Right cardiac atrium (tissue), 5 donors: ENCODE measurements at regions not wholly inside any gene's neighbourhood (a gene's known extent, or its start where the extent isn't known, plus 50 kb on each side); places are given as distances from the start of the nearest gene placed in this dataset.
"Not testable (repeated sequence)": the region's sequence is repeated elsewhere in the genome, so short reads cannot be mapped to it uniquely, and the experiment has no call there.

ENCODE experiments used
- ATAC-seq, 2 donors: fragments of 200-7000 bp; cut with Tn5 transposase; one replicate each; pipeline versions ENCODE4 v1.8.0 to v1.9.1; 2020; ENCODE audit warnings: moderate library complexity in 2 of 2, mild to moderate bottlenecking in 1 of 2
- DNase-seq, 3 donors: peaks; one replicate each; pipeline ENCODE4 v3.0.0-alpha.2; 2020
- H3K27ac ChIP-seq: one replicate; pipeline ENCODE4 v1.5.1; 2013; ENCODE audit warnings: mild to moderate bottlenecking, low read length, control low read depth, moderate library complexity
- H3K27me3 ChIP-seq: one replicate; pipeline ENCODE4 v1.6.1; 2013; ENCODE audit not compliant: control insufficient read depth, insufficient read depth
- H3K4me1 ChIP-seq: one replicate; pipeline ENCODE4 v1.6.1; 2013; ENCODE audit warnings: low read length; ENCODE audit not compliant: control insufficient read depth, insufficient read depth
- H3K4me3 ChIP-seq: one replicate; pipeline ENCODE4 v1.5.1; 2013; ENCODE audit warnings: low read length, control low read depth
- H3K9me3 ChIP-seq: one replicate; pipeline ENCODE4 v1.6.1; 2013; ENCODE audit warnings: low read length; ENCODE audit not compliant: control insufficient read depth
- WGBS: extraction: QIAGEN DNeasy Blood & Tissue Kit; methylation state at CpG from one replicate; pipeline ENCODE4 v1.1.7; 2013; 5-methylcytosine and 5-hydroxymethylcytosine counted together
- intact Hi-C, 4 donors: fragments of 100-400 bp; cut with DNase I; formaldehyde crosslinking; loops; one replicate each; pipeline versions ENCODE4 v1.11.0 to v1.14.0; 2022 to 2023
- donor health status: healthy with polysubstance abuse.
- donor health status: DM: no; HTN: yes; CAD: no.
- donor health status: DM: no; HTN: no; CAD: no.
- donor health status: DM: no; HTN: yes; CAD: no; lungs with severe emphysema.
- donor health status: DM: yes; HTN: yes; CAD: no.

- H3K4me3 ChIP-seq: no peak overlapping the region
- H3K27me3 ChIP-seq: no peaks in the 10 kb centered on the region
- intact Hi-C loops: no loop called here
- no peak overlapping the region for H3K27ac ChIP-seq
- DNase-seq: no peak
- 62% methylated on average over 1 of the region's 1 CpG for WGBS
- H3K9me3 ChIP-seq: no peaks in the 10 kb centered on the region
- no peaks in the 10 kb centered on the region for H3K4me1 ChIP-seq
- ATAC-seq: no peak
Measured at GRCh38 chr5:117414926-117415325, 840.3 kb upstream of the SEMA6A start.

GRCh38 chr5:117411701-117412100 lies 837.1 kb upstream of the SEMA6A start:
- H3K27me3 ChIP-seq: no peaks in the 10 kb centered on the region
- no peak overlapping the region for H3K27ac ChIP-seq
- no peak overlapping the region for H3K4me3 ChIP-seq
- DNase-seq (no peak), ATAC-seq (no peak)
- H3K4me1 ChIP-seq: no peaks in the 10 kb centered on the region
- no peaks in the 10 kb centered on the region for H3K9me3 ChIP-seq
- intact Hi-C loops: no loop called here

DNA sequence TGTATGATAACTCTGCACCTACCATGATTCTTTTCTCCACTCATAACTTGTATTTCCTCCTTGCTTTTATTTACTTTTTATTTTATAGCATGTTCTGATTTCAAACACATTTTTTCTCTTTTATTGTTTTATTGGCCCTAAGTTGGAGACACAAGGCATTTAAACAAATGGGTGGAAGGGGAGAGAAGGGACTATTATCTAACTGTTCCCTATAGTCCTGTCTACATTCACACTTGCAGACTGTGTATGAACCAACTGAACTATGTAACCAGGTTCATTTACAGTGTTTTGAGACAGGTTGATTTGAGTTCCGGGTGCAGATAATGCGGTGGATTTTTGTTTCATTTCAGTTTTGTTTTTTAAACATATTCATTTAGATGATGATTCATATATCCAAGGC lies 830.6 kb upstream of the SEMA6A start:
- H3K27ac ChIP-seq: no peak overlapping the region
- no peak overlapping the region for H3K4me3 ChIP-seq
- 94% methylated on average over 2 of the region's 2 CpGs for WGBS
- DNase-seq (no peak), ATAC-seq (no peak)
- intact Hi-C loops: no loop called here
- no peaks in the 10 kb centered on the region for H3K9me3 ChIP-seq
- H3K4me1 ChIP-seq: no peaks in the 10 kb centered on the region
- H3K27me3 ChIP-seq: no peaks in the 10 kb centered on the region

DNA sequence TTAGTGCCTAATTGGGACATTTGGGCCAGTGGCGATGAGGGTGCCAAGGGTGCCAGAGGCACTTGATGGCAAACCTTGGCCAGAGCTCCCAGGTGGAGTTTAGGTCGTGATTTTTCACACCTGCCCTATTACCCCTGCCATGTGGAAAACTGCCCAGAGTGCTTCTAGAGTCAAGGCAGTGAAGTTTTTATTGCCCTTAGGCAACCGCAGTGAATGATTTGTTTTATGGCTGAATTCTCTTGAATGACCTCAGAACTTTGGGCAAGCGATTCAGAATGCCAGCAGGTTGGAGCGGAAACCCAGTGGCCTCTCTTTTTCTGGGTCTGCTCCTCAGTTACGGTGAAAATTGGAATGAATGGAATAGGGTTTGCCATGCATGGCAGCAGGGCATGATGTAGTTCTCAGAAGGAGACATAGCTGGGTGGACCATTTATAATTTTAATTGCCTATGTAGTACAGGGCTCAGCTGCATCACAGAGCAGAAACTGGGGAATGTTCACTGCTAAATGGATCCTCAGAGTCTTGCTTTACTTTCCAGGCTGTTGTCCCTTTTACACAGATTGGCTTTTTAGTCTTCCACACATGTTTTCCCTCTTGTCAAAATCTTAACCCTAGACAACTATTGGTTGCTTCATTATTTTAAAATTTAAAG lies 820.0 kb upstream of the SEMA6A start:
- H3K4me1 ChIP-seq: no peaks in the 10 kb centered on the region
- no peak overlapping the region for H3K27ac ChIP-seq
- 91% methylated on average over 6 of the region's 6 CpGs for WGBS
- H3K4me3 ChIP-seq: no peak overlapping the region
- ATAC-seq: no peak
- no peaks in the 10 kb centered on the region for H3K27me3 ChIP-seq
- DNase-seq: no peak
- no peaks in the 10 kb centered on the region for H3K9me3 ChIP-seq
- intact Hi-C loops: no loop called here

GRCh38 chr5:117393125-117393524 lies 818.5 kb upstream of the SEMA6A start:
- H3K27ac ChIP-seq: no peak overlapping the region
- no peak overlapping the region for H3K4me3 ChIP-seq
- H3K27me3 ChIP-seq: no peaks in the 10 kb centered on the region
- intact Hi-C loops: no loop called here
- DNase-seq: no peak
- no peak for ATAC-seq
- H3K4me1 ChIP-seq: no peaks in the 10 kb centered on the region
- 68% methylated on average over 2 of the region's 2 CpGs for WGBS
- H3K9me3 ChIP-seq: no peaks in the 10 kb centered on the region

DNA sequence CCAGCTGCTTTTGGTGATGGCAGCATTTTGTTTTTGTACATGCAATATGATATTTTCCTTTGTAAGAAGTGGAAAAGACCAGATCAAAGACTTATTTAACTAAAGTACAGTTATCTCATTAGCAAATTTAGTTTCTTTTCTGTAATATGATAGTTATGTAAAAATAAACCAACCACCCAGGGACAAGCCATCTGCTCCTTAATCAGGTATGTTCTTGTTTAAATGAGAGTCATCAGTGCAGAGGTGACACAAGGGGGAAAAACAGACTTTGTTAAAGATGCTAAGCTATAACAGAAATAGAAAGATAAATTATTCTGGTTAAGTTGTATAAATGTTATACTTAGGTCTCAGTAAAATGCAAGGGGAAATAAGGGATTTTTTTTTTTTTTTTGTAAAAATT lies 805.7 kb upstream of the SEMA6A start:
- H3K9me3 ChIP-seq: no peaks in the 10 kb centered on the region
- H3K4me1 ChIP-seq: no peaks in the 10 kb centered on the region
- no peak overlapping the region for H3K4me3 ChIP-seq
- no peak for DNase-seq
- no peak for ATAC-seq
- H3K27ac ChIP-seq: no peak overlapping the region
- H3K27me3 ChIP-seq: no peaks in the 10 kb centered on the region
- intact Hi-C loops: no loop called here

DNA sequence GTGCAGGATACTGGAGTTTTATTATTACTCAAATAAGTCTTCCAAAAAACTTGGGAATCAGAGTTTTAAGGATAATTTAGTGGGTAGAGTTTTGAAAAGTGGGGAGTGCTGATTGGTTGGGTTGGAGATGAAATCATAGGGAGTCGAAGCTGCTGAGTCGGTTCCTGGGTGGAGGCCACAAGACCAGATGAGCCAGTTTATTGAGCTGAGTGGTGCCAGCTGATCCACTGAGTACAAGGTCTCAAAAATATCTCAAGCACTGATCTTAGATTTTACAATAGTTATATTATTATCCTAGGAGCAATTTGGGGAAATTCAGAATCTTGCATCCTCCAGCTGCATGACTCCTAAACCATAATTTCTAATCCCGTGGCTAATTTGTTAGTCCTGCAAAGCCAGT lies 804.9 kb upstream of the SEMA6A start:
- DNase-seq (no peak), ATAC-seq (no peak)
- H3K4me1 ChIP-seq: no peaks in the 10 kb centered on the region
- no peak overlapping the region for H3K4me3 ChIP-seq
- no peaks in the 10 kb centered on the region for H3K27me3 ChIP-seq
- intact Hi-C loops: no loop called here
- H3K9me3 ChIP-seq: no peaks in the 10 kb centered on the region
- no peak overlapping the region for H3K27ac ChIP-seq
- 73% methylated on average over 3 of the region's 3 CpGs for WGBS

GRCh38 chr5:117376748-117377147 lies 802.1 kb upstream of the SEMA6A start:
- 47% methylated on average over 2 of the region's 2 CpGs for WGBS
- intact Hi-C loops: no loop called here
- DNase-seq: no peak

GRCh38 chr5:117359895-117360294 lies 785.3 kb upstream of the SEMA6A start:
- H3K9me3 ChIP-seq: no peaks in the 10 kb centered on the region

More at GRCh38 chr5:117376748-117377147, 802.1 kb upstream of the SEMA6A start:
- H3K4me3 ChIP-seq: no peak overlapping the region
- no peak overlapping the region for H3K27ac ChIP-seq
- no peak for ATAC-seq
- no peaks in the 10 kb centered on the region for H3K9me3 ChIP-seq
- H3K27me3 ChIP-seq: no peaks in the 10 kb centered on the region
- H3K4me1 ChIP-seq: no peaks in the 10 kb centered on the region

DNA sequence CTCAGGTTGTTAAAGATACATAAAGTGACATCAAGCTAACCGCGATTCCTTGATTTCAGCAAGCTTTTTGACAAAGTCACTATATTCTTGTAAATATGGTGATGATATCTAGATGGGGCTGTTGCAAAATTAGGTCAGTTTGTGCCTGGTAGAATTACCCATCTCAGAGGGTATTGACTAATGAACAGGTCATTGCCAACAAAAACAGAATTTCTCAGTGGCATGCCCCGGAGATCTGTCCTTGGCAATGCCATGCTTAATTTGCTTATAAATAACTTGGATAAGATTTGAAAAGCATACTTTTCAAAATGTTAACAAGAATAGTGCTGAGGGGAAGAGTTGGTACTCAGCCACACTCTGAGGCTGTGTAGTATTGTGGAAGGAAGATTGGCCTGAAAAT lies 783.3 kb upstream of the SEMA6A start:
- DNase-seq: no peak
- ATAC-seq: no peak
- H3K9me3 ChIP-seq: no peaks in the 10 kb centered on the region
- H3K27ac ChIP-seq: no peak overlapping the region
- intact Hi-C loops: no loop called here
- H3K4me3 ChIP-seq: no peak overlapping the region
- WGBS: 72% methylated on average over 3 of the region's 3 CpGs
- no peaks in the 10 kb centered on the region for H3K4me1 ChIP-seq
- H3K27me3 ChIP-seq: no peaks in the 10 kb centered on the region

More at GRCh38 chr5:117359895-117360294, 785.3 kb upstream of the SEMA6A start:
- DNase-seq (no peak), ATAC-seq (no peak)
- H3K4me1 ChIP-seq: no peaks in the 10 kb centered on the region
- intact Hi-C loops: no loop called here
- no peaks in the 10 kb centered on the region for H3K27me3 ChIP-seq
- no peak overlapping the region for H3K4me3 ChIP-seq
- no peak overlapping the region for H3K27ac ChIP-seq

GRCh38 chr5:117347280-117347679 lies 772.7 kb upstream of the SEMA6A start:
- Histone ChIP-seq H3K4me1 (no peaks in the 10 kb centered on the region), H3K9me3 (no peaks in the 10 kb centered on the region), H3K4me3 (no peak overlapping the region), H3K27ac (no peak overlapping the region), H3K27me3 (no peaks in the 10 kb centered on the region)
- DNase-seq (no peak), ATAC-seq (no peak)
- 49% methylated on average over 2 of the region's 2 CpGs for WGBS
- intact Hi-C loops: no loop called here

DNA sequence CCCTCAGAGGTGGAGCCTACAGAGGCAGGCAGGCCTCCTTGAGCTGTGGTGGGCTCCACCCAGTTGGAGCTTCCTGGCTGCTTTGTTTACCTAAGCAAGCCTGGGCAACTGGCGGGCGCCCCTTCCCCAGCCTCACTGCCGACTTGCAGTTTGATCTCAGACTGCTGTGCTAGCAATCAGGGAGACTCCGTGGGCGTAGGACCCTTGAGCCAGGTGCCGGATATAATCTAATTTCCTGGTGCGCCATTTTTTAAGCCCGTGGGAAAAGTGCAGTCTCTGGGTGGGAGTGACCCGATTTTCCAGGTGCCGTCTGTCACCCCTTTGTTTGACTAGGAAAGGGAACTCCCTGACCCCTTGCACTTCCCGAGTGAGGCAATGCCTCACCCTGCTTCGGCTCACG lies 769.1 kb upstream of the SEMA6A start:
- ATAC-seq, H3K4me3 ChIP-seq, H3K27me3 ChIP-seq, intact Hi-C loops, H3K9me3 ChIP-seq, H3K4me1 ChIP-seq, H3K27ac ChIP-seq: not testable (repeated sequence)
- DNase-seq: peak in 1 of 3 donors; percentile 11
- 70% methylated on average over 13 of the region's 13 CpGs for WGBS
